IMR-90 (cell line): ENCODE measurements at regions not wholly inside any gene's neighbourhood (a gene's known extent, or its start where the extent isn't known, plus 50 kb on each side); places are given as distances from the start of the nearest gene placed in this dataset.

Experiments
- ATAC-seq: fragments of 200-7000 bp; cut with Tn5 transposase; 2 replicates; pipeline ENCODE4 v1.9.1; 2020; ENCODE audit warnings: low read depth, mild to moderate bottlenecking, moderate library complexity
- BruUV-seq: library from RNA; stranded (reverse); fragments of 400-500 nt; replicated peaks from 2 replicates; lab custom pipeline; 2021; lab: Mats Ljungman, UMichigan
- CTCF ChIA-PET: fragments of 300-600 bp; formaldehyde crosslinking; extraction: SDS; loops from one replicate; lab custom pipeline; 2021; ENCODE audit warnings: antibody characterized with exemption; lab: Yijun Ruan, JAX
- POLR2A ChIA-PET: fragments of 300-600 bp; sonication (Branson Sonifier 250); formaldehyde crosslinking; loops from one replicate; lab custom pipeline; 2022; ENCODE audit warnings: antibody characterized with exemption; ENCODE audit not compliant: unreplicated experiment; lab: Charles Lee
- DNase-seq: peaks from one replicate; pipeline ENCODE4 v3.0.0; 2013
- H2AFZ ChIP-seq: replicated peaks from 2 replicates; pipeline ENCODE3; 2013; ENCODE audit warnings: low read length, mild to moderate bottlenecking; ENCODE audit not compliant: poor library complexity
- H2AK5ac ChIP-seq: 2 replicates; pipeline ENCODE4 v1.6.1; 2013; ENCODE audit warnings: low read depth, low read length, inconsistent platforms
- H2AK9ac ChIP-seq: replicated peaks from 2 replicates; pipeline ENCODE3; 2013; ENCODE audit warnings: mild to moderate bottlenecking, low read depth, low read length, moderate library complexity; ENCODE audit not compliant: poor library complexity
- H2BK120ac ChIP-seq: 2 replicates; pipeline ENCODE4 v1.6.1; 2013; ENCODE audit warnings: low read depth, low read length, inconsistent platforms
- H2BK15ac ChIP-seq: 3 replicates; pipeline ENCODE4 v1.6.1; 2013; ENCODE audit warnings: low read depth, low read length, inconsistent platforms
- H2BK20ac ChIP-seq: 2 replicates; pipeline ENCODE4 v1.6.1; 2013; ENCODE audit warnings: low read depth, mild to moderate bottlenecking, inconsistent platforms, low read length, moderate library complexity
- H2BK5ac ChIP-seq: 2 replicates; pipeline ENCODE4 v1.6.1; 2013; ENCODE audit warnings: mild to moderate bottlenecking, low read depth, low read length, inconsistent platforms; ENCODE audit not compliant: poor library complexity, severe bottlenecking
- H3K14ac ChIP-seq: replicated peaks from 2 replicates; pipeline ENCODE4 v1.6.1; 2013; ENCODE audit warnings: low read depth, low read length, inconsistent platforms
- H3K18ac ChIP-seq: 2 replicates; pipeline ENCODE4 v1.6.1; 2013; ENCODE audit warnings: low read depth, low read length, control low read depth
- H3K23ac ChIP-seq: 2 replicates; pipeline ENCODE4 v1.6.1; 2013; ENCODE audit warnings: low read depth, low read length, inconsistent platforms
- H3K27ac ChIP-seq: 2 replicates; pipeline ENCODE4 v1.5.1; 2013; ENCODE audit warnings: mild to moderate bottlenecking, control low read depth, low read length; ENCODE audit not compliant: insufficient read depth
- H3K27me3 ChIP-seq: 2 replicates; pipeline ENCODE4 v1.6.1; 2013; ENCODE audit warnings: low read length; ENCODE audit not compliant: control insufficient read depth, insufficient read depth
- H3K36me3 ChIP-seq: 2 replicates; pipeline ENCODE4 v1.6.1; 2013; ENCODE audit warnings: low read length, mixed read lengths; ENCODE audit not compliant: control insufficient read depth, insufficient read depth
- H3K4ac ChIP-seq: 2 replicates; pipeline ENCODE4 v1.6.1; 2013; ENCODE audit warnings: low read depth, low read length, inconsistent platforms
- H3K4me1 ChIP-seq: 2 replicates; pipeline ENCODE4 v1.6.1; 2013; ENCODE audit warnings: low read length, mixed read lengths; ENCODE audit not compliant: control insufficient read depth, insufficient read depth
- H3K4me2 ChIP-seq: 2 replicates; pipeline ENCODE4 v1.6.1; 2013; ENCODE audit warnings: low read depth, mild to moderate bottlenecking, control low read depth, low read length, moderate library complexity
- H3K4me3 ChIP-seq: 2 replicates; pipeline ENCODE4 v1.5.1; 2013; ENCODE audit warnings: low read depth, mild to moderate bottlenecking, control low read depth, low read length, moderate library complexity; ENCODE audit not compliant: insufficient read depth
- H3K56ac ChIP-seq: 2 replicates; pipeline ENCODE4 v1.6.1; 2013; ENCODE audit warnings: low read length, inconsistent platforms; ENCODE audit not compliant: insufficient read depth; ENCODE audit errors: extremely low read depth
- H3K79me1 ChIP-seq, 2 experiments: 2 replicates each; pipeline ENCODE4 v1.6.1; 2013; ENCODE audit warnings: low read length in 2 of 2, inconsistent platforms in 1 of 2, low read depth in 1 of 2
- H3K9ac ChIP-seq: 2 replicates; pipeline ENCODE4 v1.6.1; 2013; ENCODE audit warnings: low read depth, low read length, control low read depth
- H3K9me1 ChIP-seq: 2 replicates; pipeline ENCODE4 v1.6.1; 2013; ENCODE audit warnings: low read length, inconsistent platforms; ENCODE audit not compliant: insufficient read depth
- H3K9me3 ChIP-seq: 2 replicates; pipeline ENCODE4 v1.6.1; 2013; ENCODE audit warnings: low read length; ENCODE audit not compliant: control insufficient read depth, insufficient read depth
- H4K20me1 ChIP-seq: 2 replicates; pipeline ENCODE4 v1.6.1; 2013; ENCODE audit warnings: low read length, inconsistent platforms; ENCODE audit not compliant: insufficient read depth
- H4K5ac ChIP-seq: 2 replicates; pipeline ENCODE4 v1.6.1; 2013; ENCODE audit warnings: mild to moderate bottlenecking, low read depth, low read length, control low read depth
- H4K8ac ChIP-seq, 2 experiments: 2 replicates each; pipeline ENCODE4 v1.6.1; 2013; ENCODE audit warnings: low read depth in 2 of 2, low read length in 2 of 2, control low read depth in 1 of 2, inconsistent platforms in 1 of 2
- H4K91ac ChIP-seq: 2 replicates; pipeline ENCODE4 v1.6.1; 2013; ENCODE audit warnings: low read depth, low read length, inconsistent platforms; ENCODE audit not compliant: insufficient read depth
- RCOR1 ChIP-seq: IDR thresholded peaks from 2 replicates; pipeline ENCODE4 v1.6.1; 2012; ENCODE audit warnings: mild to moderate bottlenecking, low read length, improper control_type of control experiment; ENCODE audit not compliant: insufficient replicate concordance
- SMC3 ChIP-seq: fragments of 150-350 bp; IDR thresholded peaks from 2 replicates; pipeline ENCODE4 v1.6.1; 2016; ENCODE audit warnings: low read depth, mild to moderate bottlenecking, antibody characterized with exemption, low read length, moderate library complexity
- WGBS, 2 experiments: methylation state at CpG; one replicate each; pipeline versions ENCODE4 v1.1.5 to v1.1.7; 2013; ENCODE audit warnings: missing lambda C conversion rate in 2 of 2; ENCODE audit not compliant: insufficient read length in 1 of 2; ENCODE audit errors: extremely low coverage in 2 of 2; 5-methylcytosine and 5-hydroxymethylcytosine counted together
- dilution Hi-C: fragments of 300-500 bp; cut with HindIII; formaldehyde crosslinking; loops from one replicate; pipeline ENCODE4 v1.14.3; 2018; ENCODE audit warnings: low sequenced_read_pairs; ENCODE audit not compliant: unreplicated experiment
- in situ Hi-C: fragments of 300-500 bp; cut with MboI; formaldehyde crosslinking; loops from 3 replicates; pipeline ENCODE4 v1.14.3; 2019; ENCODE audit warnings: low sequenced_read_pairs, inconsistent platforms, mixed read lengths
- intact Hi-C: fragments of 100-400 bp; cut with micrococcal nuclease; formaldehyde crosslinking; loops from 2 replicates; pipeline ENCODE4 v1.10.0; 2022

GRCh38 chr6:49255335-49255734, 207.7 kb downstream of the MMUT start:
- dilution Hi-C loops (no loop called here), in situ Hi-C loops (no loop called here), intact Hi-C loops (no loop called here)
- H2BK120ac ChIP-seq: no peak overlapping the region
- H3K79me1 ChIP-seq: no peaks in the 10 kb centered on the region
- no peak overlapping the region for H2AK5ac ChIP-seq
- no peaks in the 10 kb centered on the region for H3K9me1 ChIP-seq
- DNase-seq: no peak
- H3K56ac ChIP-seq: no peak overlapping the region
- H3K9ac ChIP-seq: no peak overlapping the region
- no peak overlapping the region for H3K18ac ChIP-seq
- no peaks in the 10 kb centered on the region for H3K9me3 ChIP-seq
- no TSS peak for BruUV-seq
- TF ChIP-seq SMC3 (no peak), RCOR1 (no peak)
- no peak overlapping the region for H3K4me3 ChIP-seq
- H4K5ac ChIP-seq: no peak overlapping the region
- no peak overlapping the region for H2BK20ac ChIP-seq
- H4K8ac ChIP-seq: no peak overlapping the region
- POLR2A ChIA-PET: no interaction called here
- H3K36me3 ChIP-seq: no peaks in the 10 kb centered on the region
- no peaks in the 10 kb centered on the region for H3K27me3 ChIP-seq
- H3K14ac ChIP-seq: no peak overlapping the region
- no CpG with 5 or more reads among the region's 3 CpGs for WGBS, 2 experiments
- no peak overlapping the region for H2BK5ac ChIP-seq
- CTCF ChIA-PET: no interaction called here
- no peak overlapping the region for H2AK9ac ChIP-seq
- no peaks in the 10 kb centered on the region for H4K20me1 ChIP-seq
- H3K23ac ChIP-seq: no peak overlapping the region
- no peak overlapping the region for H2AFZ ChIP-seq
- ATAC-seq: no peak
- no peak overlapping the region for H4K91ac ChIP-seq
- no peak overlapping the region for H3K4me2 ChIP-seq
- no peak overlapping the region for H3K4ac ChIP-seq
- H3K27ac ChIP-seq: no peak overlapping the region
- no peaks in the 10 kb centered on the region for H3K4me1 ChIP-seq
- H2BK15ac ChIP-seq: no peak overlapping the region
